Activated T-cell treated with anti-CD3 and anti-CD28 coated beads, Interleukin-2, amount 50 U/mL, for 4 hours (primary cell): ENCODE measurements at regions not wholly inside any gene's neighbourhood (a gene's known extent, or its start where the extent isn't known, plus 50 kb on each side); places are given as distances from the start of the nearest gene placed in this dataset.

ENCODE experiments used
- ATAC-seq, 2 donors: fragments of 200-7000 bp; cut with Tn5 transposase; one replicate each; pipeline ENCODE4 v1.10.0; 2021
- DNase-seq: peaks from one replicate; pipeline ENCODE4 v3.0.0-alpha.2; 2020
- H3K27me3 Mint-ChIP-seq: one replicate; pipeline ENCODE4 v1.8.0; 2021; ENCODE audit warnings: low read depth, mixed read lengths
- H3K36me3 Mint-ChIP-seq: one replicate; pipeline ENCODE4 v1.8.0; 2022; ENCODE audit warnings: mixed read lengths; ENCODE audit not compliant: insufficient read depth
- H3K4me1 Mint-ChIP-seq: one replicate; pipeline ENCODE4 v1.8.0; 2021; ENCODE audit warnings: low read depth, mixed read lengths
- H3K4me3 Mint-ChIP-seq: one replicate; pipeline ENCODE4 v1.8.0; 2021; ENCODE audit warnings: mild to moderate bottlenecking, moderate library complexity, mixed read lengths
- H3K9me3 Mint-ChIP-seq: one replicate; pipeline ENCODE4 v1.8.0; 2021; ENCODE audit warnings: mixed read lengths

DNA sequence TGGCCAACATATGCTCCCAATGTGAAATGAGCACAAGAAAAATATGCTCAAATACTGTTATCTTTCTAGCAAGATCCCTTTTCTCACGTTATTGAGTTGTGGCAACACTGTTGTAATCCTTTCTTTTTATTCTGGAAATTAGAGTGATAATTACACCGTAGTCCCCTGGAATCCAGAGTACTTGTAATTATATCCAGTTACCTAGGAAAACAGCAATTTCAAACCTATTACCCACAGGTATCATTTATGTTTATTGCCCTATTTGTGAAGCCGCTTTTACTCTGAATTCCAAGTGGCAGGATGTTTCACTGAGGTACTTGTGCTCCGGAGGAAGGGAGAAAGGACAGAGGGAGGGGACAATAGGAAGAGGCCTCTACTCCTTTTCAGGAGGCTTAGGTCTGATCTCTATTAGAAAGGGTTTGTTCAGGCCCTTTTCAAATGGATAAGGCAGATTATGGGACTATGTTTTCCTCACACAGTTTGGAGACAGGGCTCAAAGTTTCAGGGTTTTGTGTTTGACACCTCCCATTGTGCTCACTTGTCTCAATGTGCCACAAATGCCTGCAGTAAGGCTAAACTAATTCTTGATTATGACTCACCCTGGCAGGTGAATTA, 646.6 kb downstream of the TUSC7 start:
- Mint-ChIP-seq H3K27me3 (no peaks in the 10 kb centered on the region), H3K4me1 (no peaks in the 10 kb centered on the region), H3K9me3 (no peaks in the 10 kb centered on the region), H3K36me3 (no peaks in the 10 kb centered on the region), H3K4me3 (no peak overlapping the region)
- ATAC-seq (no peak), DNase-seq (no peak)

DNA sequence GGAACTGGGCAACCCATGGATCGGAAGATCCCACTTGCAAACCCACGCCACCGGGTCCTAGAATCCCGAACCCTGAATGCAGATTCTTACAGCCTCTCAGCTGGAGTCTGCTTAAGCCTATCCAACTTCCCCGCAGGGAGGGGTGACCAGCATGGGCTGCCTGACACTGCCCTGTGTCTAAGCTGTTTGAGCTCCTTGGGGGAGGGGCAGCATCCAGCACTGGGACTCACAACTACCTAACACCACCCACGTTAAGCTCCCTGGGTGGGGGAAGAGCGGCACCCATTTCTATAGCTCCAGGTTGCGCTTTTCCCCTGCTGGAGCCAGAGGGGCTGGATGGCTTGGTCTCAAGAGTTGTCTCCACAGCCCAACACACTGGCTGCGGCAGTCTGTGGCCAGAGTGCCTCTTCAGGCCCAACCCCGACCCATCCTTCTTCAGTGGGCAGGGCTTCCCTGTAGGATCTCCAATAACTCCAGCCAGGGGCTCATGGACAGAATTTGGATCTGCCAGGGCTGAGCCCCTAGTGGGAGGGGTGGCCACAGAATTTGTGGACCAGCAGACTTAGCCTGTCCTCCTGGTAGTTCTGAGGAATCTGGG, 649.2 kb downstream of the TUSC7 start:
- no peak overlapping the region for H3K4me3 Mint-ChIP-seq
- no peaks in the 10 kb centered on the region for H3K27me3 Mint-ChIP-seq
- H3K4me1 Mint-ChIP-seq: no peaks in the 10 kb centered on the region
- DNase-seq (no peak), ATAC-seq (no peak)
- H3K9me3 Mint-ChIP-seq: peaks cover 4% of the 10 kb centered on the region
- no peaks in the 10 kb centered on the region for H3K36me3 Mint-ChIP-seq

- H3K27me3 Mint-ChIP-seq: no peaks in the 10 kb centered on the region
- no peaks in the 10 kb centered on the region for H3K4me1 Mint-ChIP-seq
- no peak for DNase-seq
Observed at GRCh38 chr3:117366574-117366973, 657.0 kb downstream of the TUSC7 start.

GRCh38 chr3:117367861-117368260, 658.3 kb downstream of the TUSC7 start:
- Mint-ChIP-seq H3K4me1 (no peaks in the 10 kb centered on the region), H3K4me3 (no peak overlapping the region), H3K36me3 (no peaks in the 10 kb centered on the region), H3K27me3 (no peaks in the 10 kb centered on the region), H3K9me3 (peaks cover 4% of the 10 kb centered on the region)
- ATAC-seq: no peak
- DNase-seq: no peak

More at GRCh38 chr3:117366574-117366973, 657.0 kb downstream of the TUSC7 start:
- ATAC-seq: no peak
- Mint-ChIP-seq H3K9me3 (peaks cover 6% of the 10 kb centered on the region), H3K4me3 (no peak overlapping the region), H3K36me3 (no peaks in the 10 kb centered on the region)

DNA sequence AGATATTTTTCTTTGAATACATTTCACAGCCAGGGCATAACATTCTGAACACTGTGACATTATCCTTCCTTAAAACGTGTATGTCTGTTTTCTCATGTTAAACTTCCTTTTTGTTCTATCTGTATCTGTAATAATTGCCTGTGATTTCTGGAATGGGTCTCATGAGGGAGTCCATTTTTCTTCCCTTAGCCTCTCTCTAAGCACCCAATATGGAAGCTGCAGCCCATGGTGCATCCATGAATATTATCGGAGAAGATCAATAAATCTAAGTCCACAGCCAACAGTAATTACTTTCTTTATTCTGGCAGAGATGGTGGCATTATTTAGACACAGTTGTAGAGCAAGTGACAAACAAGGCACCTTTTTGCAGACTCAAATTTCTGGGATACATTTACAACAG, 671.1 kb downstream of the TUSC7 start:
- no peaks in the 10 kb centered on the region for H3K4me1 Mint-ChIP-seq
- H3K9me3 Mint-ChIP-seq: peaks cover 3% of the 10 kb centered on the region
- DNase-seq (no peak), ATAC-seq (no peak)
- H3K4me3 Mint-ChIP-seq: no peak overlapping the region
- no peaks in the 10 kb centered on the region for H3K36me3 Mint-ChIP-seq
- no peaks in the 10 kb centered on the region for H3K27me3 Mint-ChIP-seq

DNA sequence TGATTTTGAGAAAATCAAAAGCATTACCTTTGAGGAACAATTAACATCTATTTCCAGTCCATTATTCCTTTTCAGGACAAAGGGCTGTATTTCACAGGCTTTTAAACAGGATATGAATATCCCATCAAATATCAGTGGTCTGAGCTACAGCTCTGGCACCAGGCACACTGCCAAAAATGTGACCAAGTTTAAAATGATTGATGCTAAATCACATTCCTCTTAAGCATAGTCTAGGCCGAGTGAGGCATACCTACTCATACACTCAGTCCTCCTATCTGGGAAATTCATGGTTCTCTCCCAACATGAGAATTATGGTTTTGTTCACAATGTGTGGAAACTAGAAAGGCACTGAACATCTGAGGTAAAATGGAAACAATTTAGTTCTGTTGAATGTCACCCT, 683.5 kb downstream of the TUSC7 start:
- H3K9me3 Mint-ChIP-seq: no peaks in the 10 kb centered on the region
- H3K4me3 Mint-ChIP-seq: no peak overlapping the region
- DNase-seq: no peak
- H3K27me3 Mint-ChIP-seq: no peaks in the 10 kb centered on the region
- H3K4me1 Mint-ChIP-seq: no peaks in the 10 kb centered on the region
- no peaks in the 10 kb centered on the region for H3K36me3 Mint-ChIP-seq
- no peak for ATAC-seq

DNA sequence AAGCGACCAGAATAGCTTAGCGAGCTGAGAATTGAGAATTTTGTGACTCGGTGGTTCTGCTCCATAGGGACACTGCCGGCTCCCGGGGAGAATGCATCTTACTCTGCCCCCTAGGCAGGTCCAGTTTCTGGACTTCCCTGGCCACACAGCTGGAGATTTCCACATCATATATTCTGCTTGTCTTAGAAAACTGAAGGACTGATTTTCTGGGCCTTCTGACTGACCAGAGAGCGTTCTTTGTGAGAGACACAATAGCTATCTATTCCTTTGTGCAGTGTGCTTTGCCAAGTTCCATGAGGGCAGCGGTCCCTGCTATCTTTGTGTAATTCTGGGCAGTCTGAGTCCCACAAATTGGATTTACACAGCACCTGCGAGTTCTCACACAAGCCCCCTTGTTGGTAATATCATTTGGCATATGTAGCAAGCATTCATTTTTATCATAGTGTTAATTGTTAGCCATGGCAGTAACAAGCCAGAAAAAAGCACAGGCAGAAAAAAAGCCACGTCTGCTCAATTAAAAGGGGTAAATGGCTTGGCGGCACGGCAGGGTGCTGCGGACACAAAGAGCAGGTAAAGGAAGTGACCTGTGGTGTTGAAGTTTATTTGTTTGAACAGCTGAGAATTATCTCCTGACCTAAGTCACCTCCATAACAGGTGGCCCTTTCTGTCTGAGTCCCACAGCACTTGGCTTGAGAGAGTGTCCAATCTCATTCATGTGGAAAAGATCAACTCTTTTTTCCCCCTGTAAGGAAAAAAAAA, 688.7 kb downstream of the TUSC7 start:
- DNase-seq (no peak), ATAC-seq (no peak)
- Mint-ChIP-seq H3K4me3 (no peak overlapping the region), H3K27me3 (no peaks in the 10 kb centered on the region), H3K36me3 (no peaks in the 10 kb centered on the region), H3K4me1 (no peaks in the 10 kb centered on the region), H3K9me3 (no peaks in the 10 kb centered on the region)

DNA sequence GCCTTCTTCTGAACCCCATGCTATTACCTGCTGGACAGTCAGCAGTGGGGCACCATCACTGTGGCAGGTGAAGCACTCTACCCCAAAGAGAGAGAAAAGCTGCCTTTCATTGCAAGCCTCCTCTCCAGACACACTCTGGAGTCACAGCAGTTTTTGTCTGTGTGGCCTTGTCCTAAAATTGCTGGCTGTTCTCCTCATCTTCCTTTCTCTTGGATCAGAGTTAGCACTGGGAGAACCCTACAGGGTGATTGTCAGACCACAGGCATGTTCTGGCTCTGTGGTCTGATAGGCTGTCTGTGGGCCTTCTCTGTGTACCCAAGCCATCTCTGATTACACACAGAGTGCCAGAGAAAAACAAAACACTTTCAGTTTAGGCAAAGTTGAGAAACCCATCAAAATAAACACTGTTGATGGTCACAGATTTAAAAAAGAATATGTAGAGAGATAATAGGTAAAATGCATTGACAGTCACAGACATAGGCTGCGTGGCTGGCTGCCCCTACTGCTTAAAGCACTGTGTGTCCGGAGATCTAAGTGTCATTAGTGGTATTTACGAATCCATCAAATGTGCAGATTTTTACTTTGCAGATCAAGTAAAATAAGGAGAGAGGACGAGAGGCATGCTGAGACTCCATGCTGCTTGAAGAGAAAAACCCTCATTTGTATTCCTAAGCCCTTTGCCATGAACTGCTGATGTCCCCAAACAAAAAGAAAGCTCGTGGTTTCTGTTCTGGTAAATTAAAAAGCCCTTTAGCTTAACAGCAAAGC, 689.9 kb downstream of the TUSC7 start:
- ATAC-seq (no peak), DNase-seq (no peak)

DNA sequence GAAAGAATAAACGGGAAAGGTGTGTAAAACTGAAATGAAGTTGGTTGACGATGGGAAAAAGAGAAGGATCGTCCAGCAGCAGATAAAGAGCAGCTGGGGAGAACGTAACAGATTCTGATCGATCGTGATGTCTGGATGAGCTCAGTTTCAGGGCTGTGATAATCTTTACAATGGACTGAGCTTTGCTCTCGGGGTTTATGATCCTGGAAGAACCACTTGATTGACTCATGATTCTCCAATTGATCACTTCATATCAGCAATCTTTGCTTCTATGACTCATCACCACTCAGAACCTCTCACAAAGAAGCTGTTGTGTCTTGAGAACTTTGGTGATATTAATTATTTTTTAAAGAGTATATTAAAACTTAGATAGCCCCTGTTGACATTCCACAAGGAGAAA, 690.7 kb downstream of the TUSC7 start:
- DNase-seq (no peak), ATAC-seq (no peak)
- H3K9me3 Mint-ChIP-seq: no peaks in the 10 kb centered on the region
- no peak overlapping the region for H3K4me3 Mint-ChIP-seq
- H3K36me3 Mint-ChIP-seq: no peaks in the 10 kb centered on the region
- H3K27me3 Mint-ChIP-seq: no peaks in the 10 kb centered on the region
- no peaks in the 10 kb centered on the region for H3K4me1 Mint-ChIP-seq

More for the DNA sequence above, 689.9 kb downstream of the TUSC7 start:
- Mint-ChIP-seq H3K4me1 (no peaks in the 10 kb centered on the region), H3K36me3 (no peaks in the 10 kb centered on the region), H3K27me3 (no peaks in the 10 kb centered on the region), H3K4me3 (no peak overlapping the region), H3K9me3 (no peaks in the 10 kb centered on the region)

- H3K9me3 Mint-ChIP-seq: no peaks in the 10 kb centered on the region
- H3K4me1 Mint-ChIP-seq: no peaks in the 10 kb centered on the region
- ATAC-seq (no peak), DNase-seq (no peak)
- no peaks in the 10 kb centered on the region for H3K36me3 Mint-ChIP-seq
- H3K27me3 Mint-ChIP-seq: no peaks in the 10 kb centered on the region
- H3K4me3 Mint-ChIP-seq: no peak overlapping the region
Observed at GRCh38 chr3:117404141-117404540, 694.6 kb downstream of the TUSC7 start.

DNA sequence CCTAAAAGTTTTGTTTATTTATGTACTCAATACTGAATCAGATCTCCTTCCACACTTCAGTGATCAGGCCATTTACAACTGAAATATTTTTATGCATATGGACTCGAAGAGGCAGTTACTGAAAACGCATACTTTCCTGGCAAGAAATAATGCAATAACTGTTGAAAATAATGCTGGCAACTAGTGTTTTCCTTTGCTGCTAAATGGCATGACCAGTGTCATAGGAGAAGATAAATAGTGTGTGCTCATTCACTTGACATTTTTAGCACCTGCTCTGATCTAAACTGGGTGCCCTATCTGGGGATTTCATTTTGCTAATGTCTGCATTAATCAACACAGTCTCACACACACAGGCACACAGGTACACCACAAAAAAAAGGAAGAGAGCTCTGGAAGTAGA, 695.2 kb downstream of the TUSC7 start:
- DNase-seq (no peak), ATAC-seq (no peak)
- H3K9me3 Mint-ChIP-seq: no peaks in the 10 kb centered on the region
- no peaks in the 10 kb centered on the region for H3K27me3 Mint-ChIP-seq
- H3K36me3 Mint-ChIP-seq: no peaks in the 10 kb centered on the region
- no peaks in the 10 kb centered on the region for H3K4me1 Mint-ChIP-seq
- no peak overlapping the region for H3K4me3 Mint-ChIP-seq

GRCh38 chr3:117405359-117405758, 695.8 kb downstream of the TUSC7 start:
- Mint-ChIP-seq H3K27me3 (no peaks in the 10 kb centered on the region), H3K4me1 (no peaks in the 10 kb centered on the region), H3K9me3 (no peaks in the 10 kb centered on the region), H3K4me3 (no peak overlapping the region), H3K36me3 (no peaks in the 10 kb centered on the region)
- DNase-seq (no peak), ATAC-seq (no peak)

- no peaks in the 10 kb centered on the region for H3K36me3 Mint-ChIP-seq
- H3K4me3 Mint-ChIP-seq: no peak overlapping the region
- ATAC-seq (no peak), DNase-seq (no peak)
- H3K4me1 Mint-ChIP-seq: no peaks in the 10 kb centered on the region
- no peaks in the 10 kb centered on the region for H3K27me3 Mint-ChIP-seq
- no peaks in the 10 kb centered on the region for H3K9me3 Mint-ChIP-seq
Observed at GRCh38 chr3:117407317-117407716, 697.7 kb downstream of the TUSC7 start.

GRCh38 chr3:117408811-117409210, 699.2 kb downstream of the TUSC7 start:
- ATAC-seq (no peak), DNase-seq (no peak)
- H3K9me3 Mint-ChIP-seq: peaks cover 5% of the 10 kb centered on the region
- no peaks in the 10 kb centered on the region for H3K36me3 Mint-ChIP-seq
- H3K4me3 Mint-ChIP-seq: no peak overlapping the region
- no peaks in the 10 kb centered on the region for H3K27me3 Mint-ChIP-seq
- no peaks in the 10 kb centered on the region for H3K4me1 Mint-ChIP-seq
